Right lung (tissue), 2 donors: ENCODE measurements at regions not wholly inside any gene's neighbourhood (a gene's known extent, or its start where the extent isn't known, plus 50 kb on each side); places are given as distances from the start of the nearest gene placed in this dataset.
"Not testable (repeated sequence)": the region's sequence is repeated elsewhere in the genome, so short reads cannot be mapped to it uniquely, and the experiment has no call there.

Source experiments
- DNase-seq, 2 donors: peaks; one replicate each; pipeline ENCODE4 v3.0.0-alpha.2; 2013

DNA sequence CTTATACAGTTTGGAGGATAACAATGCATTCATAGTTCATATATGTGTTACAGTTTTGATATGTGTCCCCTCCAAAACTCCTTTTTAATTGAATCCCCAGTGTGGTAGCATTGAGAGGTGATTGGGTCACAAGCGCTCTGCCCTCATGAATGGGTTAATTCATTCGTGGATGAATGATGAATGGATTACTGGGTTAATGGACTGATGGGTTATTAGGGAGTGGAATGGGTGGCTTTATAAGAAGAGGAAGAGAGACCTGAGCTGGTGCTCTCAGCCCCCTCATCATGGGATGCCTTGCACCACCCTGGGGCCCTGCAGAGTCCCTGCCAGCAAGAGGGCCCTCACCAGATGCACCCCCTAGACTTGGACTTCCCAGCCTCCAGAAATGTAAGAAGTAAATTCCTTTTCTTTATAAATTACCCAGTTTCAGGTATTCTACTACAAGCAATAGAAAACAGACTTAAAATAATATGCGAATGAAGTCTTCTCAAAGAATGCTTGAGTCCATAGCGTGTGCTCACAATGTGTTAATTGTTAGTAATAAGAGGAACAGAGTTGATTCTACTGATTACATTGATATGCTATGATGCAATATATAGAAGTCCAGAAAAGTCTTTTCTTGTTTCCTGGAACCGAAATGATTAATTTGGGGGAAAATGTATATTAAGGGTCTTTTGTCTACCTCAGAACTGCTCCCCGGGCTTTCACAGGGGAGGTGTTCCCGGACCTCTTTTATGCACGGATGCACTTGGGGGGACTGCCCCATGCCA lies 190.2 kb downstream of the ERCC6L2 start:
- no peak for DNase-seq

DNA sequence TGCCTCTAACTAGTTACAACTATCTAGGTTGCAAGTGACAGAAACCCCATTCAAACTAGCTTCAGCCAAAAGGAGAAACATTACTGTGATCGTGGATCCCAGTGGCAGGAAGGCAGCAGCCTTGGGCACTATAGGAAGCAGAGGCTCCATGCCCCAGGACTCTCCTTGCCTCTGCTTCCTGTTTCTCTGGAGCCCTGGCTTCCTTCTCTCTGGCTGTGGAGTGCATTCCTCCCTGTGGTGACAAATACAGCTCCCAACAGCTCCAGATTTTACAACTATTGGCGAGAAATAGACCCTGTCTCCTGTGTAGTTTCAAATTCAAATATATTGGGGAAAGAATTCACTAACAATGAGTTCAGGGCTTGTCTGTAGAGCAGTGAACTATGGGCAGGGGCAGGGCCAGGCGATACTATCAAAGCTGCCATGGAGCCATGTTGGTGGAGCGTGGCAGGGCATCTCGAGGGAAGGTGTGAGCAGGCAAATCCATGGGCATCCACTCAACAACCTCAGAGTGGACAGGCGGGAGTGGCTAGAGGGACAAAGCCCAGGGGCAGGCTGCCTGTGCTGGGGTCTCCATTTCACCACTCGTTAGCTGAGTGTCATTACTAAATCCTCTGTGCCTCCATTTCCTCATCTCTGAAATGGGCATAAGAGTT lies 189.5 kb downstream of the ERCC6L2 start:
- DNase-seq: no peak

GRCh38 chr9:96062854-96063253 lies 187.4 kb downstream of the ERCC6L2 start:
- DNase-seq: no peak

GRCh38 chr9:96062031-96062430 lies 186.5 kb downstream of the ERCC6L2 start:
- DNase-seq: no peak

- DNase-seq: no peak
Measured at GRCh38 chr9:96061293-96061987, 185.9 kb downstream of the ERCC6L2 start.

- DNase-seq: no peak
Measured at GRCh38 chr9:96058218-96058617, 182.7 kb downstream of the ERCC6L2 start.

DNA sequence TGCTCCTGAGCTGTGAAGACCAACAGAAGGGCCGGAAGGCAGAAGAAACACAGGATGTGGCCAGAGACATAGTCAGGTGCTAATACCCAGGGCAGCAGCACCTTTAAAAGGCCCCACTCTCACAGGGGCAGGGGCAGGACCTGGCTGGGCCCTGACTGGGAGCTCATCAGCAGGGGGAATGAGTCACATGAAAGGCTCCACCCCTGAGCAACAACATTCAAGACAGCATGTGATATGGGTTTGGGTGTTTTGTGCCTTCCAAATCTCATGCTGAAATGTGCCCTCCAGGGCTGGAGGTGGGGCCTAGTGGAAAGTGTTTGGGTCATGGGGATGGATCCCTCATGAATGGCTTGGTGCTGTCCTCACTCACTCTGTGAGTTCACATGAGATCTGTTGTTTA lies 181.7 kb downstream of the ERCC6L2 start:
- DNase-seq: no peak

DNA sequence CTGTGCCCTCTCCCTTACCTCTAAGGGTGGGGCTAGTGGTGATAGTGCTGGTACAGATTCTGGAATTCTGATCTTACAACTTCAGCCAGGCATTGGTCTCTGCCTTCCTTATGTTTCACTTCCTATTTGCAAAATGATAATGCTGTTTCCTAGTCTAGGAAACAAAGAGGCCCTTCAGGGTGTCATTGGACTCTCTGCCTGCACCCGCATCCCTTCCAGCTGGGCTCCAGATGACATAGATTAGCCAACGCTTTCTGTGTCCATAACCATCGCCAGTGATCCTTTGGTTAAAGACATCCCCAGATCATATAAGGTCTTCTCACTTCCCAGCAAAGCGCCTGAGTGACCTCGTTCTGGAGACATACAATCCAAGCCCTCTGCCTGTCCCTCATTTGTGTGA lies 180.7 kb downstream of the ERCC6L2 start:
- no peak for DNase-seq

DNA sequence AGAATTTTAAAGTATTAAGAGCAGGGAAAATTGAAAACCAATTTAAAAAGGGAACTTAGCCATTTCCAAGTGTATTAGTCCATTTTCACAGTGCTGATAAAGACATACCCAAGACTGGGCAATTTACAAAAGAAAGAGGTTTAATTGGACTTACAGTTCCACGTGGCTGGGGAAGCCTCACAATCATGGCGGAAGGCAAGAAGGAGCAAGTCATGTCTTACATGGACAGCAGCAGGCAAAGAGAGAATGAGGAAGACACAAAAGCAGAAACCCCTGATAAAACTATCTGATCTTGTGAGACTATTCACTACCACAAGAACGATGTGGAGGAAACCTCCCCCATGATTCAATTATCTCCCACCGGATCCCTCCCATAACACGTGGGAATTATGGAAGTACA lies 178.8 kb downstream of the ERCC6L2 start:
- DNase-seq: not testable (repeated sequence)

- DNase-seq: no peak
Measured at GRCh38 chr9:96052686-96053085, 177.2 kb downstream of the ERCC6L2 start.

DNA sequence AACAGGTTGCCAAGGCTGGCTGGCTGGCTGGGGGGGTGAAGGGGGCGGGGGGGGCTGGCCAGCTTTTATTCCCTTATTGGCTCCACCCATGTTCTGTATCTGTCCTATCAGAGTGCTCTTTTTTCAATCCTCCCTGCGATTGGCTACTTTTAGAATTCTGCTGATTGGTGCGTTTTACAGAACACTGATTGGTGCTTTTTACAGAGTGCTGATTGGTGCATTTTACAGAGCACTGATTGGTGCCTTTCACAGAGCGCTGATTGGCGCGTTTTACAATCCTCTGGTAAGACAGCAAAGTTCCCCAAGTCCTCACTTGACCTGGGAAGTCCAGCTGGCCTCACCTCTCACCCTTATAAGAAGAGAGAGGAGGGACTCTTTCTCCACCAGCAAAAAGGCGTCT lies 175.9 kb downstream of the ERCC6L2 start:
- DNase-seq: no peak

DNA sequence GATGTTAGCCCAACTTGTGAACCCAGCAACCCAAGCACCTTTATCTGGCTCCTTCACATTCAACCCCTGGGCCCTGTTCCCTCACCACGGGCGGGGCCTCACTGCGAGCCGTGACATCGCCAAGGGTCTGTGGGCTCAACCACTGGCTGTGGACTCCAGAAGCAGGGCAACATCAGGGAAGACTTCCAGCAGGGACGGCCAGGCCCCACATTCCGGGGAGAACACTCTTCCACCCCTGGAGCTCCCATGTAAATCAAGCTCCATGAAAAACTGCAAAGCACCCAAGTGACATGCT lies 175.3 kb downstream of the ERCC6L2 start:
- no peak for DNase-seq

GRCh38 chr9:96050048-96050860 lies 174.8 kb downstream of the ERCC6L2 start:
- DNase-seq: no peak

- DNase-seq: no peak
Measured at GRCh38 chr9:96048956-96049831, 173.7 kb downstream of the ERCC6L2 start.

- DNase-seq: peak; percentile 73 to 78
Measured at GRCh38 chr9:96048104-96048955, 172.8 kb downstream of the ERCC6L2 start.

GRCh38 chr9:96047741-96048103 lies 172.2 kb downstream of the ERCC6L2 start:
- DNase-seq: no peak

DNA sequence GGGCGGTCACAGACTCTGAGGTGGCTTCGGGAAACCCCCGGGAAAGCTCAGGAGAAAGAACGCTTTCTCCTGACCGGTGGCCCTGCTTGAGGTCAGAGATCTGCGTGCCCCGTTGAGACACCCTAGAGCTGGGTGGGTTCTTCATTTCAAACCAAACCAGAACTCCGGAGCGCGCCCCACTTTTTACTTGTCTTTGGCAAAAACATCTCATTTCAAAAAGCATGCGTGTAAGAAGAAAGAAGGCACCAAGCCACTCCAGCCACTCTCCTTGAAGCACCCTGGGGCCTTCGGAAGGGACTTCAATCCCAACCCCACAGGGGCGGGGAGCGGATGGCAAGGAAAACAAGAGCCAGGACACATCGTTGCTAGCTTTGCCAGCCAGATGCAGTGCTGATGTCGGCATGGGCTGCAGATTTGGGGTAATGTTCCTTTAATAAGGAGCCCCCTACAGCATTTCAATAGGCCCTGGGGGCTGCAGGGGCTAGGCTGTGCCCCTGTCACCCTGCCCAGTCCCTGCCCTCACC lies 171.7 kb downstream of the ERCC6L2 start:
- no peak for DNase-seq

GRCh38 chr9:96045811-96046210 lies 170.3 kb downstream of the ERCC6L2 start:
- no peak for DNase-seq

- no peak for DNase-seq
Measured at GRCh38 chr9:96044401-96044800, 168.9 kb downstream of the ERCC6L2 start.
